ENCODE measurements at regions not wholly inside any gene's neighbourhood (a gene's known extent, or its start where the extent isn't known, plus 50 kb on each side); places are given as distances from the start of the nearest gene placed in this dataset.

- Histone ChIP-seq H3K27me3 (ENCODE audit: control insufficient read depth in 2 of 2, insufficient read depth in 2 of 2, low read length in 2 of 2) (no peaks in the 10 kb centered on the region), H3K4me1 (ENCODE audit: control insufficient read depth in 1 of 2, insufficient read depth in 2 of 2, low read length in 2 of 2) (no peaks in the 10 kb centered on the region), H3K79me2 (ENCODE audit: insufficient read depth, low read length) (no peaks in the 10 kb centered on the region), H4K20me1 (ENCODE audit: insufficient read depth, low read length) (no peaks in the 10 kb centered on the region), H3K27ac (ENCODE audit: low read depth in 1 of 2, low read length in 2 of 2) (no peak overlapping the region), H3K9ac (ENCODE audit: insufficient read depth, low read length, poor library complexity, severe bottlenecking) (no peak overlapping the region), H3K4me2 (replicated peaks; ENCODE audit: extremely low read depth, low read length, poor library complexity, severe bottlenecking) (no peak overlapping the region), H3K9me3 (replicated peaks in 1 of 2; ENCODE audit: control insufficient read depth in 1 of 2, insufficient read depth in 1 of 2, low read length in 2 of 2) (peaks cover 0 to 10% of the 10 kb centered on the region in 2 donors), H3K4me3 (replicated peaks in 1 of 3; ENCODE audit: low read depth in 2 of 3, low read length in 3 of 3) (no peak overlapping the region), H2AFZ (ENCODE audit: insufficient read depth, low read depth, low read length, poor library complexity, severe bottlenecking) (no peak overlapping the region), H3K36me3 (replicated peaks in 1 of 2; ENCODE audit: control insufficient read depth in 1 of 2, insufficient read depth in 2 of 2, low read length in 2 of 2) (no peaks in the 10 kb centered on the region)
- no peak for DNase-seq
- H3K4me1 Mint-ChIP-seq = no peaks in the 10 kb centered on the region
- no peak overlapping the region for H3K27ac Mint-ChIP-seq
- intact Hi-C loops (cut with micrococcal nuclease) = no loop called here
- peaks cover 0 to 5% (median 2%) of the 10 kb centered on the region in 7 donors for H3K9me3 Mint-ChIP-seq
- no peaks in the 10 kb centered on the region for H3K36me3 Mint-ChIP-seq
- no peaks in the 10 kb centered on the region for H3K27me3 Mint-ChIP-seq (ENCODE audit: low read depth in 3 of 3)
- H3K4me3 Mint-ChIP-seq = no peak overlapping the region
- TF ChIP-seq CTCF (IDR thresholded peaks at IDR 0.05) = no peak
Measured at GRCh38 chr3:162936706-162937105, 1440.1 kb downstream of the OTOL1 start.

GRCh38 chr3:162938083-162938482, 1441.5 kb downstream of the OTOL1 start:
- Mint-ChIP-seq H3K27ac (no peak overlapping the region), H3K9me3 (peaks cover 0 to 4% (median 2%) of the 10 kb centered on the region in 7 donors), H3K4me1 (no peaks in the 10 kb centered on the region)

More at GRCh38 chr3:162938083-162938482, 1441.5 kb downstream of the OTOL1 start:
- Histone ChIP-seq H3K27ac (ENCODE audit: low read depth in 1 of 2, low read length in 2 of 2) (no peak overlapping the region), H2AFZ (ENCODE audit: insufficient read depth, low read depth, low read length, poor library complexity, severe bottlenecking) (no peak overlapping the region), H3K4me1 (ENCODE audit: control insufficient read depth in 1 of 2, insufficient read depth in 2 of 2, low read length in 2 of 2) (no peaks in the 10 kb centered on the region), H3K79me2 (ENCODE audit: insufficient read depth, low read length) (no peaks in the 10 kb centered on the region), H3K9me3 (replicated peaks in 1 of 2; ENCODE audit: control insufficient read depth in 1 of 2, insufficient read depth in 1 of 2, low read length in 2 of 2) (peaks cover 0 to 10% of the 10 kb centered on the region in 2 donors), H4K20me1 (ENCODE audit: insufficient read depth, low read length) (no peaks in the 10 kb centered on the region), H3K4me2 (replicated peaks; ENCODE audit: extremely low read depth, low read length, poor library complexity, severe bottlenecking) (no peak overlapping the region), H3K27me3 (ENCODE audit: control insufficient read depth in 2 of 2, insufficient read depth in 2 of 2, low read length in 2 of 2) (no peaks in the 10 kb centered on the region), H3K36me3 (replicated peaks in 1 of 2; ENCODE audit: control insufficient read depth in 1 of 2, insufficient read depth in 2 of 2, low read length in 2 of 2) (no peaks in the 10 kb centered on the region), H3K4me3 (replicated peaks in 1 of 3; ENCODE audit: low read depth in 2 of 3, low read length in 3 of 3) (no peak overlapping the region), H3K9ac (ENCODE audit: insufficient read depth, low read length, poor library complexity, severe bottlenecking) (no peak overlapping the region)
- DNase-seq = no peak
- Mint-ChIP-seq H3K36me3 (no peaks in the 10 kb centered on the region), H3K27me3 (ENCODE audit: low read depth in 3 of 3) (no peaks in the 10 kb centered on the region), H3K4me3 (no peak overlapping the region)
- intact Hi-C loops (cut with micrococcal nuclease) = no loop called here
- no CpG with 5 or more reads among the region's 2 CpGs for WGBS (ENCODE audit: insufficient coverage)
- TF ChIP-seq CTCF (IDR thresholded peaks at IDR 0.05) = no peak

Data from CD14-positive monocyte (primary cell).